HG03571 (cell line): ENCODE measurements at regions not wholly inside any gene's neighbourhood (a gene's known extent, or its start where the extent isn't known, plus 50 kb on each side); places are given as distances from the start of the nearest gene placed in this dataset.

ENCODE experiments used
- ATAC-seq: cut with Tn5 transposase; IDR thresholded peaks from one replicate; pipeline ENCODE4 v1.9.1; 2021; ENCODE audit not compliant: unreplicated experiment

- ATAC-seq: no peak
These were observed 131.4 kb downstream of the EDN1 start for GRCh38 chr6:12421596-12421995.

- ATAC-seq: no peak
These were observed 132.7 kb downstream of the EDN1 start for GRCh38 chr6:12422848-12423247.

GRCh38 chr6:12423832-12424231 lies 133.7 kb downstream of the EDN1 start:
- no peak for ATAC-seq

GRCh38 chr6:12426121-12426520 lies 136.0 kb downstream of the EDN1 start:
- ATAC-seq: no peak

GRCh38 chr6:12431023-12431422 lies 140.9 kb downstream of the EDN1 start:
- no peak for ATAC-seq

- ATAC-seq: no peak
These were observed 146.1 kb downstream of the EDN1 start for GRCh38 chr6:12436224-12436623.

GRCh38 chr6:12436683-12437082 lies 146.5 kb downstream of the EDN1 start:
- ATAC-seq: no peak

GRCh38 chr6:12439296-12439695 lies 149.1 kb downstream of the EDN1 start:
- no peak for ATAC-seq

- ATAC-seq: no peak
These were observed 150.8 kb downstream of the EDN1 start for GRCh38 chr6:12440981-12441380.

- no peak for ATAC-seq
These were observed 152.3 kb downstream of the EDN1 start for GRCh38 chr6:12442455-12442854.

GRCh38 chr6:12446394-12446793 lies 156.2 kb downstream of the EDN1 start:
- ATAC-seq: no peak

- no peak for ATAC-seq
These were observed 159.3 kb downstream of the EDN1 start for GRCh38 chr6:12449447-12449846.

GRCh38 chr6:12450467-12450866 lies 160.3 kb downstream of the EDN1 start:
- ATAC-seq: no peak

- no peak for ATAC-seq
These were observed 166.2 kb downstream of the EDN1 start for GRCh38 chr6:12456343-12456742.

- no peak for ATAC-seq
These were observed 166.9 kb downstream of the EDN1 start for GRCh38 chr6:12457094-12457493.

GRCh38 chr6:12458558-12458957 lies 168.4 kb downstream of the EDN1 start:
- no peak for ATAC-seq

- no peak for ATAC-seq
These were observed 169.9 kb downstream of the EDN1 start for GRCh38 chr6:12459945-12460661.

GRCh38 chr6:12467706-12468670 lies 177.8 kb downstream of the EDN1 start:
- ATAC-seq: no peak

- no peak for ATAC-seq
These were observed 182.5 kb downstream of the EDN1 start for GRCh38 chr6:12472601-12473038.

GRCh38 chr6:12473494-12473893 lies 183.3 kb downstream of the EDN1 start:
- no peak for ATAC-seq

- no peak for ATAC-seq
These were observed 184.3 kb downstream of the EDN1 start for GRCh38 chr6:12474167-12475140.
